ENCODE measurements at regions not wholly inside any gene's neighbourhood (a gene's known extent, or its start where the extent isn't known, plus 50 kb on each side); places are given as distances from the start of the nearest gene placed in this dataset.

DNA sequence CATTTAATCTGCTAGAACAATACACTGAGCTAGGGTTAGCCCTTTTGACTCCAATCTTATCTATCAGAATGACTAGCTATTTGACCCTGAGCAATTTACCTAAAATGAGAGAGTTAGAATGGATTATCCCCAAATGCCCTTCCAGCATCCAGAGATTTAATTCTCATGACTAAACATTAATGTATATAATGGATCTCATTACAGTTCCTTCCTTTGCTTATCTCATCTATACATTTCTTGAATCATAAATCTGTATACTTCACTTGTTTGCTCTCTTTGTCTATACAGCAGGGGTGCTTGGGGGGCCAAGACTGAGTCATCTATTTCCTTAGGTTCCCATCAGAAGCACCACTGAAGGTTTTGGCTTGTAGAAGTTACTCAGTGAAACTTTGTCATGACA is 565.8 kb downstream of the IGSF11 start:
- H3K9me3 ChIP-seq, result no peaks in the 10 kb centered on the region
- no peak overlapping the region for H3K4me3 ChIP-seq (replicated peaks in 1 of 3)
- no peak overlapping the region for H3K27ac ChIP-seq
- intact Hi-C loops (cut with DNase I), result no loop called here
- no peak for TF ChIP-seq POLR2A (IDR thresholded peaks at IDR 0.05)
- TF ChIP-seq, protein P1, sequence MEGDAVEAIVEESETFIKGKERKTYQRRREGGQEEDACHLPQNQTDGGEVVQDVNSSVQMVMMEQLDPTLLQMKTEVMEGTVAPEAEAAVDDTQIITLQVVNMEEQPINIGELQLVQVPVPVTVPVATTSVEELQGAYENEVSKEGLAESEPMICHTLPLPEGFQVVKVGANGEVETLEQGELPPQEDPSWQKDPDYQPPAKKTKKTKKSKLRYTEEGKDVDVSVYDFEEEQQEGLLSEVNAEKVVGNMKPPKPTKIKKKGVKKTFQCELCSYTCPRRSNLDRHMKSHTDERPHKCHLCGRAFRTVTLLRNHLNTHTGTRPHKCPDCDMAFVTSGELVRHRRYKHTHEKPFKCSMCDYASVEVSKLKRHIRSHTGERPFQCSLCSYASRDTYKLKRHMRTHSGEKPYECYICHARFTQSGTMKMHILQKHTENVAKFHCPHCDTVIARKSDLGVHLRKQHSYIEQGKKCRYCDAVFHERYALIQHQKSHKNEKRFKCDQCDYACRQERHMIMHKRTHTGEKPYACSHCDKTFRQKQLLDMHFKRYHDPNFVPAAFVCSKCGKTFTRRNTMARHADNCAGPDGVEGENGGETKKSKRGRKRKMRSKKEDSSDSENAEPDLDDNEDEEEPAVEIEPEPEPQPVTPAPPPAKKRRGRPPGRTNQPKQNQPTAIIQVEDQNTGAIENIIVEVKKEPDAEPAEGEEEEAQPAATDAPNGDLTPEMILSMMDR (IDR thresholded peaks at IDR 0.05), result no peak
- no peaks in the 10 kb centered on the region for H3K4me1 ChIP-seq
- DNase-seq, result no peak
- H3K36me3 ChIP-seq, result no peaks in the 10 kb centered on the region
- no peaks in the 10 kb centered on the region for H3K27me3 ChIP-seq

GRCh38 chr3:118472586-118472985 is 562.1 kb downstream of the IGSF11 start:
- no peak for TF ChIP-seq POLR2A (IDR thresholded peaks at IDR 0.05)
- TF ChIP-seq, protein P1 (IDR thresholded peaks at IDR 0.05), result no peak
- no peak overlapping the region for H3K27ac ChIP-seq
- no peaks in the 10 kb centered on the region for H3K36me3 ChIP-seq
- 75 to 85% methylated on average over 1 of the region's 1 CpG for WGBS, 2 donors
- H3K4me3 ChIP-seq (replicated peaks in 1 of 3), result no peak overlapping the region
- no peaks in the 10 kb centered on the region for H3K9me3 ChIP-seq
- H3K27me3 ChIP-seq, result no peaks in the 10 kb centered on the region
- no peaks in the 10 kb centered on the region for H3K4me1 ChIP-seq
- intact Hi-C loops (cut with DNase I), result no loop called here
- DNase-seq, result no peak

DNA sequence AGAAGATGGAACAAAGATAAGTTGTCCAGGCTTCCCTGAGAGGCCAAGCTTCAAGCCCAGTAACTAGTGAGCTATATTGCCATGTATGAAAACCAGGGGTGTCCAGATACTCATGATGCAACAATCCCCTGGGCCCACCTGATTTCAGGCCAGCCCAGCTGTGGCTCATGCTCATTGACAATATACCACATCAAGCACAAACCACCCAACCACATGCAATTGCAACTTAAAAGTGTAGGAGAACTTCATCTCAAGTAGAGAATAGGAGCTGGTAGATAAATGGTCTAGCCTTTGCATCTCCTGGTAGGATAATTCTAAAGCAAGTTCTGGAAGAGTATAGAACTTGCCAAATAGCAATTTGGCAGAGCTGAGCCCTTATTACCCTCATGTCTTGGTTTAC is 561.3 kb downstream of the IGSF11 start:
- intact Hi-C loops (cut with DNase I), result no loop called here
- Histone ChIP-seq H3K27me3 (no peaks in the 10 kb centered on the region), H3K9me3 (no peaks in the 10 kb centered on the region), H3K27ac (no peak overlapping the region), H3K36me3 (no peaks in the 10 kb centered on the region), H3K4me3 (replicated peaks in 1 of 3) (no peak overlapping the region), H3K4me1 (no peaks in the 10 kb centered on the region)
- no peak for TF ChIP-seq POLR2A (IDR thresholded peaks at IDR 0.05)
- TF ChIP-seq, protein P1 (IDR thresholded peaks at IDR 0.05), result no peak
- DNase-seq, result no peak

DNA sequence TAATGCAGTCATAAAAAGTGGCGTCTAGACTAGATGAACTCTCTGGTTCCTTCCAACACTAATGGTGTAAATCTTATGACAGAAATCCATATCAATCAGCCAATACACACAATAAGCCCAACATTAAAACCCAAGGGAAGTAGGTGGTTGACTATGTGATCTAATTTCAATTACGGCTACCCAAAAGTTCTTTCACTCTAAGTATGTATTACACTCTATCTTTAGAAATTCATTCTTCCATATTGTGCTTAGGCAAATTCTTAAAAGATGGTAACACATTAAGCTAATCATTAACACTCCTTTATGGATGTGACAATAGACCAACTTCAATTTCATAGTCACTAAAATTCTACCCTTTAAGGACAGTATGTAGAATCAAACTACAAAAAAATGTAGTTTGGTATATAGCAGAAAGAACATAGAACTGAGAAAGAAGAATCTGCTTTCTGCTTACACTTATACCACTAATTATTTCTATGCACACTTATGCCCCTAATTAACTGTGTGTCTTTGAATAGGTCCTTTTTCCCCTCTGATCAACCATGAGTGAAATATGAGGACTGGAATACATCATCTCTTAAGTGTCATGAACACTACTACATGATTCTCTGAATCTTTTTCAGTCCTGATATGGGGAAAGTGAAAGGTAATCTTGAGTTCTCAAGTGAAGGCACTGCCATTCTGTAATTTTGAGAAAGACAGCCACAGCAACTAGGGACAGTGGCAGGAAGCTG is 557.6 kb downstream of the IGSF11 start:
- TF ChIP-seq, protein P1 (IDR thresholded peaks at IDR 0.05), result no peak
- TF ChIP-seq POLR2A (IDR thresholded peaks at IDR 0.05), result no peak
- H3K4me1 ChIP-seq, result no peaks in the 10 kb centered on the region
- no peak overlapping the region for H3K4me3 ChIP-seq (replicated peaks in 1 of 3)
- no peak overlapping the region for H3K27ac ChIP-seq
- H3K36me3 ChIP-seq, result no peaks in the 10 kb centered on the region
- H3K9me3 ChIP-seq, result no peaks in the 10 kb centered on the region
- DNase-seq, result no peak
- intact Hi-C loops (cut with DNase I), result no loop called here
- no peaks in the 10 kb centered on the region for H3K27me3 ChIP-seq
- WGBS, 2 donors, result 85 to 88% methylated on average over 2 of the region's 2 CpGs

DNA sequence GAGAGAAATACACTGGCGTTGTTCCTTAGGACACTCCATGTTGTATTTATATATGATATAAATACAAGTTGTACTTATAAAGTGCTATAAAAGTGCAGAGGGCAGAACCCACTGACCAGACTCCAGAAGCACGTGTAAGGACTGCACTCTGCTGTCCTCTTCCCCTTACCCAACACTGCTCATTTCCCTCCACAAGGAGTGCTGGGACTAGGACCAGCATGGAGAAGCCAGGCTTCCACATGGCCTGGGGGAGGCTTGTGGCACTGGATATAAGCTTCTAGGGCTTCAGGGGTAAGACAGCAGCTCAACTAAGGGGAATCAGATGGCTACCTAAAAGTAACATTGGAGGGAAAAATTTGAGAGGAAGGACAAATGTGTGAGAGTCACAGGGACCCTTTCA is 556.9 kb downstream of the IGSF11 start:
- TF ChIP-seq, protein P1 (IDR thresholded peaks at IDR 0.05), result no peak
- no peak for TF ChIP-seq POLR2A (IDR thresholded peaks at IDR 0.05)
- intact Hi-C loops (cut with DNase I), result no loop called here
- no peaks in the 10 kb centered on the region for H3K4me1 ChIP-seq
- no peaks in the 10 kb centered on the region for H3K9me3 ChIP-seq
- WGBS, 2 donors, result 19 to 26% methylated on average over 2 of the region's 2 CpGs
- H3K4me3 ChIP-seq (replicated peaks in 1 of 3), result no peak overlapping the region
- no peak for DNase-seq
- no peaks in the 10 kb centered on the region for H3K27me3 ChIP-seq
- no peaks in the 10 kb centered on the region for H3K36me3 ChIP-seq
- no peak overlapping the region for H3K27ac ChIP-seq

All from thyroid gland (tissue), 4 donors.